ENCODE measurements at regions not wholly inside any gene's neighbourhood (a gene's known extent, or its start where the extent isn't known, plus 50 kb on each side); places are given as distances from the start of the nearest gene placed in this dataset.
"Not testable (repeated sequence)": the region's sequence is repeated elsewhere in the genome, so short reads cannot be mapped to it uniquely, and the experiment has no call there.

DNA sequence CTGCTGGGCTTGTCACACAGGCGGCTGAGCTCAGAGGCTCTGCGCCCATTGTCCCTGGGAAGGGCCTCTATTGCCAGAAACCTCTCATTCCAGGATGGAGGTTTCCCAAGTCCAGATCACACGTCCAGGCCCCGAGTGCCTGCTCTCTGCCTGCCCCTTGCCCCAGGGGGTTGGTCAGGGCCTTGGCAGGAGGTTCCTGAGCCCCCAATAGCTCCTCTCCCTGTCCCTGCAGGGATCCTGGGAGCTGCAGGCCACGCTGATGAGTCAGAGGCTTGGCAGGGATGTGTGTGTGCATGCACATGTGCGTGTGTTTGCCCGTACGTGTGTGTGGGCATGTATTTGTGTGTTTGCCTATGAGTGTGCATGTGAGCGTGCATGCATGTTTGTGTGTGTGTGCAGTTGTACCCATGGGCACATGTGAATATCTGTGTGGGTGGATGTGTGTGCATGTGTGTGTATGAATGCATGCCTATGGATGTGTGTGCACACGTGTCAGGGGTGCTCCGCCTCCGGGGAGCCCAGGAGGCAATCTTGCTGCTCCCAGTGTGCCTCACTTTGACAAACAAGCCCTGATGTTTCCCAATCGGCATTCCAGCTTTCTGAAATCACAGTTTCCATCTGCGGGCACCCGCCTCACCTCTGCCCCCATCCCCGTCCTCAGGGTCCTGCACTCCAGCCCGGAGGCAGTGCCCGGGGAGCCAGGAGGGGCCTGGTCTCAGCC is 98.4 kb upstream of the GSE1 start:
- peak; percentile 50 for DNase-seq (ENCODE audit: low spot score)

- DNase-seq (ENCODE audit: low spot score): no peak
These were observed 97.8 kb upstream of the GSE1 start for GRCh38 chr16:85515319-85515745.

- peak; percentile 16 for DNase-seq (ENCODE audit: low spot score)
These were observed 97.2 kb upstream of the GSE1 start for GRCh38 chr16:85515830-85516397.

DNA sequence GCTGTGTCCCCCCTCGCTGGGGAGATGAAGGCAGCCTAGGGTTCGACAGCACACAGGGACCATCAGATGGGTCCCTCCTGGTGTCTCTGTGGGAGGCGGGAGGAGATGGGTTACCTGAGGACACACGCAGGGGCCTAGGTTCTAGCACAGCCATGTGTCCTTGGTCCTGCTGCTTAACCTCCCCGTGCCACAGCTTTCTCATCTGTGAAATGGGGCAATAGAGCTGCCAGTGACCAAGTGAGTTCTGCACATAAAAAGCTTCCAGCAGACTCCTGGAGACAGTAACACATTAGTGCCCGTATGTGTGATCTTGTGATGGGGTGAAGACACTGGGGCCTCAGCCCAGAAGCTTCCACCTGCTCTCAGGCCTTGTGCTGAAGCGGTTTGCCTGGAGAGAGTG is 96.0 kb upstream of the GSE1 start:
- no peak for DNase-seq (ENCODE audit: low spot score)

- no peak for DNase-seq (ENCODE audit: low spot score)
These were observed 95.5 kb upstream of the GSE1 start for GRCh38 chr16:85517563-85518179.

- no peak for DNase-seq (ENCODE audit: low spot score)
These were observed 94.6 kb upstream of the GSE1 start for GRCh38 chr16:85518398-85519049.

DNA sequence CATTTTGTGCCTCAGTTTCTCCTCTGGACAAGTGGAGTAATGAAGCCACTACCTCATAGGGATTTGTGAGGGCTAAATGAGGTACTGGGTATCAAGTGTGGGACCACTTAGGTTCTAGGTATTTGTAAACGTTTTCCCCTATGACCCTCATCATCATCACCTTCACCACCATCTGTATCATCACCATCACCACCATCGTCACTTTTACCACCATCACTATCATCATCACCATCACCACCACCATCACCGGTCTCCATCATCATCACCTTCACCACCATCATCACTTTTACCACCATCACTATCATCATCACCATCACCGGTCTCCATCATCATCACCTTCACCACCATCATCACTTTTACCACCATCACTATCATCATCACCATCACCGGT is 94.1 kb upstream of the GSE1 start:
- DNase-seq (ENCODE audit: low spot score): not testable (repeated sequence)

- DNase-seq (ENCODE audit: low spot score): no peak
These were observed 93.4 kb upstream of the GSE1 start for GRCh38 chr16:85519540-85520231.

DNA sequence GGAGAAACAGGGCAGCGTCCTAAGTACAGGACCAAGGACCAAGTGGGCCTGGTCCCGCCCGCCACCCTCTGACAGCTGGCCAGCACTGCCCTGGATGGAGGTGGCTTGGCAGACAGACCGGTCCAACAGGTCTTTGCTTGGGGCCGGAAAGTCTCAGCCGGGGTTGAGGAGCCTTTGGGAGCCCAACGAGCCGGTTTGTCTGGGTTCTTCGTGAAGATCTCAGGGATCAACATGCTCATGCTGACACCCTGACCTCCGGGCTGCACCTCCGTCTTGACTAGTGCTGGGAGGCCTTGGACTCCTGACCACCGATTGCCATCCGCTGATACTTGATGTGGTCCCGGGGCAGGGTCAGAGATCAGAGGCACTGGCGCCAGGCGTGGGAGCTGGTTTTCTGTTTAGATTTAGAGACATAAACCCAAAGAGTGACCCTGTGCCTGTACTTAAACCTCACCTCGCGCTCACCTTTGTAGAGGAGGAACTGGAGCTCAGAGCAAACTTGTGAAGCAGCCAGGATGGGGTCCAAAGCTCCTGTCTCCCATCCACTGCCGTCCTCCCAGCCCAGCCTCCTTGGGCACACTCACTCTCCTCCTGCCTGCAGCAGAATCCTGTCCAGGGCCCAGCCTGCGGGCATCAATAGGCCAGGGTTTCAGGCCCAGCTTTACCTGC is 92.1 kb upstream of the GSE1 start:
- DNase-seq (ENCODE audit: low spot score): no peak

- DNase-seq (ENCODE audit: low spot score): no peak
These were observed 91.4 kb upstream of the GSE1 start for GRCh38 chr16:85521552-85522307.

DNA sequence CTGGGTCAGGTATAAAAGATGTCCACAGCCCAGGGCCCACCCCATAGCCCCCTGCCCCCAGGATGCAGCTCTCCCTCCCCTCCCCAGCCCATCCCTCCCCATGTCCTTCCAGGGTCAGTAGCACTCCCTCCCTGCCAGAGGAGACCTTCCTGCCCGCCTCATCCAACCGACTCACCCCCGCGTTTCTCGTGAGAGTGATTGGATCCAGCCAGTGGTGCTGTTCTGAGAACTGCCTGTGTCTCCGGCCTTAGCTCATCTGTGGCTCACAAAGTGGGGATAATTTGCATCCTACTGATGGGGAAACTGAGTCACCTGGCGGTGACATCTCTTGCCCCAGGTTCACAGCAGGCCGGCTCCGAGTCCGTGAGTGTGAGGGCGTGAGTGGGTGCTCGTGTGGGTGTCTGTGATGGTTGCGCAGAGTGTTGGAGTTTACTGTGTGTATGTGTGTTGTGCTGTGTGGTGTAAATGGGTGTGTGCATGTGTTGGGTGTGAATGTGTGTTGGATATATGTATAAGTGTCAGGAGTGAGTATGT is 90.7 kb upstream of the GSE1 start:
- no peak for DNase-seq (ENCODE audit: low spot score)

GRCh38 chr16:85522842-85523601 is 90.1 kb upstream of the GSE1 start:
- no peak for DNase-seq (ENCODE audit: low spot score)

- DNase-seq (ENCODE audit: low spot score): no peak
These were observed 89.3 kb upstream of the GSE1 start for GRCh38 chr16:85523602-85524364.

GRCh38 chr16:85524365-85524629 is 88.8 kb upstream of the GSE1 start:
- no peak for DNase-seq (ENCODE audit: low spot score)

DNA sequence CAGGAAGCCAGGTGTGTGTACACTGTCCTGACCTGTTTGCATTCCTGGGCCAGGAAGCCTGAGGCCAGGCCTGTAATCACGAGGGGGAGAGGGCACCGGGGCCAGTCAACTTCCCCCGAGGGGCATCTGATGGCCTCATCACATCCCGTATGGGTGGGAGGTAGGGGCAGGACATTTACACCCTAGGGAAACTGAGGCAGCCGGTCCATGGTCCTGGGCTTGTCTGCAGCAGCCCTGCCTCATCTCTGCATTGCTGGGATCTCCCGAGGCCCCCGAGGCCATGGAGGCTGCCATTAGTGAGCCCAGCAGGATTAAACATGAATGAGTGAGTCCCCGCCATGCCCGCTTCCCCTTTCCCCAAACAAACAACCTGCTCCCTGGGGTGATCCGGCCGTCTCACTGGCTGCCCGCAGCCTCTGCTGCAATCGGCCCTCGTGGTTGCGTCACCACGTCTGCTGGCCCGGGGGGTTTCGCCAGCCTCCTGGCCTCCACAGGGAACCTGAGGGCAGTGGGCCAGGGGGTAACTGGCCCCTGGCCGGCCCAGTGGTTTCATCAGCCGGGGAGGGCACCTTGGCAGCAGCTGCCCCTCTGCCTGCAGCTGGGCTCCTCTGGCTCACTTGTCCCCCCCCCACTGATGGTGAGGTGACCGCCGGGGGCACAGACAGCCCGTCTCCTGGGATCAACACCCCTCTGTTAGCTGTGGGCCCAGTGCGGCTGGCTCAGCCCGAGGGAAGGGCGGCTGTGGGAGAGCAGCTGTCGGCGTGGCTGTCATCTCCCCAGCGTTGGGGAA is 88.3 kb upstream of the GSE1 start:
- DNase-seq (ENCODE audit: low spot score): no peak

GRCh38 chr16:85525420-85526184 is 87.5 kb upstream of the GSE1 start:
- no peak for DNase-seq (ENCODE audit: low spot score)

DNA sequence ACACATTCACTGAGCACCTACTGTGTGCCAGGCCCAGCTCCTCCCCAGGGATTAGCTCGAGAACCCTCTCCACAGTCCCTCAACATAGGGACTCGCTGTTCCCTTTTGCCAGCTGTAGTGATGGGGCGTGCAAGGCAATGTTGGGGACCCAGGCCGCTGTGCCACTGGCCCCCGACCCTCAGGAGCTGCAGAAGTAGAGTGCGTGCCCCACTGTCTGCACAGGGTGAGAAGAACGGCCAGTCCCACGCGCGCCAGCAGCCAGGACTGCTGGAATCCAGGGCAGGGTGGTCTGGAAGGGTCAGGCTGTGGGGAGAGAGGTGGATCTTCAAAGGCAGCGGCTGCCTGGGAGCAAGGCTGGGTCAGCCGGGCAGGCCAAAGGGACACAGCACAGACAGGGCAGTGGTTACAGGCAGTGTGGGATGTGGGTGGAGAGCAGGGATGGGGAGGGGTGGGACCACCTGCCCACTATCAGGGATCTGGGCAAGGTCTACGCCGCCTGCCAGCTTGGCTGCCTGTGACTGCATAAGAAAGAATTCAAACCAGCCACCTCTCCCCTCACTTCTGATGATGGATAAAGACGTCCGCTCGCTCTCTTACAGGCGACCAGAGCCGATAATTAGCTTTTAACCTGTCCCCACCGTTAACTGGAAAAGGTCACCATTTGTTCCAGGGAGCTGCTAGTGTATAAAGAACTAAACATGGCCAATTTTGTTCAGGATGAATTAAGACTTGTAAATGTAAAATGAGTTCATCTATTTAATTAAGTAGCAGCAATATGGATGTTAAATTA is 86.7 kb upstream of the GSE1 start:
- no peak for DNase-seq (ENCODE audit: low spot score)
